ACHN (cell line): ENCODE measurements at regions not wholly inside any gene's neighbourhood (a gene's known extent, or its start where the extent isn't known, plus 50 kb on each side); places are given as distances from the start of the nearest gene placed in this dataset.

Experiments used
- DNase-seq: peaks from one replicate; pipeline ENCODE4 v3.0.0-alpha.2; 2015
- in situ Hi-C: cut with HindIII; loops from 2 replicates; pipeline ENCODE4 v1.10.0; 2017; ENCODE audit warnings: low sequenced_read_pairs, low pct_ligation_motif_present, low pct_unique_long_range_greater_than_20kb

DNA sequence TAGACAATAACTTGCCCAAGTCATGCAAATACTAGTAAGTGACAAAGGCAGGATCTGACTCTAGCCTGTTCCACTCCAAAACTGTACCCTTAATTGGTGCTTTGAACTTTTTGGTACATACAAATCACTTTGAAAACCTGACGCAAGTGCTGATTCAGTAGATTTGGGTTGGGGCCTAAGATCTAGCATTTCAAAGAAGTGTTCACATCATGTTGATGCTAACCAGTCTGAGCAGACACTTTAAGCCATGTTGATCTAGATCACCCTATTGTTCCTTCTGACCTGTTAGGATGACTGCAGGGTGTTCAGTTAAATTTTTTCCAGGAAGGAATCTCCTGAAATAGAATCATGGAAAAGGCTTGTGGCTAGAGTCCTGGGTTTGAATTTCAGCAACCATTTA is 57.7 kb upstream of the CPEB4 start:
- in situ Hi-C loops = no loop called here
- no peak for DNase-seq

DNA sequence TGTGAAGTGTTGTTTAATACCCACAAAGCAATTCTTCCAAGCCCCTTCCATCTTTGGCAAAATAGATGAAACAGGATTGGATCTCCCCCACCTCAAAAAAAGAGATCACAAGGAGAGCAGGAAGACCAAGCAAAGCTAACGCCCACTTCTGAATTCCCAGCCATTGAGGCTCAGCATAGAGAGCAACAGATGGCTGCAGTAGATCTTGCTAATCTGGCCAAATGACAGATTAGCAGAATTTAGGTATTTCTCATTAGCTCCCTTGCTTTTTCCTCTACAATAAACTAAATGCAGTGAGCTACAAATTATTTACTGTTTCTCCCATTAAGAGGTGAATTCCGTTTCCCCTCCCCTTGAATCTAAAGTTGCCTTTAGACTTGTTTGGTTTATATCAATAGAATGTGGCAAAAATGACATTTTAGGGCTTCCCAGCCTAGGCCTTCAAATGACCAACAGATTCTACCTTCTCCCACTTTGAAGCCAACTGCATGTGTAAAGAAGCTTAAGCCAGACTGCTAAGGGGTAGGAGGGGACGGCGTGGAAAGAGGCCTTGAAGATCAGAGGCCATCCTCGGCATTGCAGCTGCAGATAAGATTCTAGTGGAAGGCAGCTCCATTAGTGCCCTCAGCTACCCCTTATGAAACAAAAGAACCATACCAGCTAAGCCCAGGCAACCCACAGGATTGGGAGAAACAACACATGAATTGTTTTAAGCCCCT is 56.8 kb upstream of the CPEB4 start:
- in situ Hi-C loops = no loop called here
- DNase-seq = no peak

DNA sequence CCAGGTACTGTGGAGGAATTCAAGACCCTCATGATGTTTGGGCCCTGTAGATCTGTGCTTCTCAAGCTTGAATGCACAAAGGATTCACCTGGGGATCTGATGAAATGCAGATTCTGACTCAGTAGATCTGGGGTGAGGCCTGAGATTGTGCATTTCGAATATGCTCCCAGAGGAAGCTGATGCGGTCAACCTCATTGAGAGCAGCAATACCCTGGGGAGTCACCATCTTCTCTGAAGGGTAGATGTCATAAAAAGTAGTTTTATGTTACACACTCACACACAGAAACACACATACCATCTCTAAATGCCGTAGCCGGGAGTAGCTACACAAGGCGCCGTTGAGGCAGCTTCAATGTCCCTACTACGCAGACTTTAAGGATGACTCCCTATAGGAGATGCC is 55.8 kb upstream of the CPEB4 start:
- no peak for DNase-seq
- in situ Hi-C loops = no loop called here

DNA sequence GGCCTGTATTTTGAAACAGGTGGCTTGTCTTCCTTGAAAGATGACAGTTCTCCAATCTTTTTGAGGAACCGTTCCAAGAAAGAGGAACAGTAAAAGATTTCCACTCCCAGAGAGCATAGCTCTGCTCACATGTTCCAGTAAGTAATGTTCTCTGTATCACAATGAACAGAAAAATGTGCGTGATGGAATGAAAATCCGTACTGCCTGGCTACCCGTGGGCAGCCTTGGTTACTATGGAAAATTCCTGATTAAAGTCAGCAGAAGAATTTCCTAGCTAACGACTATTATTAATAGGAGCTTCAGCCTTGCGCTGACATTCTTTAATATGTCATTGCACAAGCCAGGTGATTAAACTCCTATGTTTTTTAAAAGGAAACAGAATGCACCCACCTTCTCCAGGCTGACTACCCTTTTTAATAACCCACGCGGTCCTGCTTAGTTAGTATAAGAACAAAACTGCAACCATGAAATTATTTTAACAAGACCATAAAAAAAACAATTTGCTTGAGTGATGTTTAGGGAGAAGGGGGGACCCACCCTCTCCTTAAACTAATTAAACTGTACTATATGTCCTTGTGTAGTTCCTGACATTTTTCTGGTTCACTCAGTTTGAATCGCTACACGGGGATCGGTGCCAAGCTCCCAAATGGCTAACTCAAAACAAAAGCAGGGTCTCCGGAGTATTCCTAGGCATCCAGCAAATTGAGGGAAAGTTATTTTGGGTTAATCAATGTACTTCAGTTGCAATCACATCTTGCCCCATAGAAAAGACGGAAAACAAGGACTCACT is 54.8 kb upstream of the CPEB4 start:
- DNase-seq = no peak
- in situ Hi-C loops = no loop called here

DNA sequence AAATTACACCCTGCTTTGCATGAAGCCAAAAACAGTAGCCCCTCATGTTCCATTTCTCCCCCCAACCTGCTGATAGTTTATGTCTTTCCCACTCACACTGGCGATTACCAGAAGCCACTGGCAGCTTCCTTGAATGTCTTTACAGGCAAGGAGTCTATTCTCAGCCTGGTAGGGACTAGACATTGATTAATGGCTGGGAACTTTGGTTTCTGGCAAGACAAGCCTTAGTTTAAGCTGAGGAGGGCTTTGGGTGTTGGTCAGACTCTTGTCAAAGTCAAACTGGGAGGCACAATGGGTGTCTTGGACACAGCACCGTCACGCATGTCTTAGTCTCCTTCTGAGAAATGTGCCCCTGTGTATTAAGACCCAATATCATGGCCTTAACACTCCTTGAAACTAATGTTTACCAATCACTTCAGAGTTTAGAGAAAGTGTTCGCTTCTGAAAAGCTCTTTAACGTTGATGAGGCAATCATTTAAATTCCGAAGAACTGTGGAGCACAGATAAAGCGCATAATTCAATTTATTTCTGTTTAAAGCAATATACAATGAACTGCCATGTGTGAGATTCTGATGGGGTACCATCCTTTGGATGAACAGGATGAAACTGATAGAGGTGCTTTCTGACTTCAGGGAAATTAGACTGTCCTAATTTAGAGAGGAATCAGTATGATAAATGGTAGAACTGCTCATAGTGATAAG is 53.9 kb upstream of the CPEB4 start:
- no peak for DNase-seq

DNA sequence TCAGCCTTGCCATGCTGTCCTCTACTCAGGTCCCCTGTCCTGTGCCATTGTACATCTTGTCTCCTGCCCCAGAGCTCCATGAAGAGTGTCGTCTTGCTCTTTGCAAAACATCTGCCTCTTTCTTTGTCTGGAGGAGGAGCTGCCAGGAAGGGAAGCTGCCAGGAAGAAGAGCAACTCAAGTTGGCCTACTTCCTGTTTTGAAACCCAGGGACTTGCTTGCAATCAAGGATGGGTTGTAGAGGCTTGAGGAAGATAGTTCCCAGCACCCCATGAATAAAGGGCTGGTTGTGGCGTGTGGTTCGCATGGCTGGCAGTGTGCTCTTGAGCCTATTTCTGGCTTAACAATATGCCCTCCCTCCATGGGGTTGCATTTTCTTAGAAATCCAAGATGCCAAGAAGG is 53.0 kb upstream of the CPEB4 start:
- no peak for DNase-seq
- in situ Hi-C loops = no loop called here

More for the DNA sequence above, 53.9 kb upstream of the CPEB4 start:
- in situ Hi-C loops = no loop called here

DNA sequence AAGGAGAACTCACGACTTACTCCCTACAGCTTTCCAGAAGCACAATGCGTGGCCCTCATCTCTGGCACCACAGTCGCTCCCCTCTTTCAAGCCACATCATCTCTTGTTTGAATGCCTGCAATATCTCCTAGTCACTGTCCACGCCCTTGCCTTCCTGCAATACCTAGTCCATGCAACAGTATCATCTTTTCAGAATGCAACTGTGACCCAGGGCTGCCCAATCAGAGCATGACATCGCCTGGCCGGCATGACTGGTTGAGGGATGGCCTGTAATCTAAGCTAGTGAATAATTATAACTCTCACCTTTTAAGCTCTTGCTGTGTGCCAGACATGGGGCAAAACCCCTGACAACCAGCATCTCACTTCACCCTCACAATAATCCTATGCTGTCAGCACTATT is 52.5 kb upstream of the CPEB4 start:
- no peak for DNase-seq
- in situ Hi-C loops = no loop called here

DNA sequence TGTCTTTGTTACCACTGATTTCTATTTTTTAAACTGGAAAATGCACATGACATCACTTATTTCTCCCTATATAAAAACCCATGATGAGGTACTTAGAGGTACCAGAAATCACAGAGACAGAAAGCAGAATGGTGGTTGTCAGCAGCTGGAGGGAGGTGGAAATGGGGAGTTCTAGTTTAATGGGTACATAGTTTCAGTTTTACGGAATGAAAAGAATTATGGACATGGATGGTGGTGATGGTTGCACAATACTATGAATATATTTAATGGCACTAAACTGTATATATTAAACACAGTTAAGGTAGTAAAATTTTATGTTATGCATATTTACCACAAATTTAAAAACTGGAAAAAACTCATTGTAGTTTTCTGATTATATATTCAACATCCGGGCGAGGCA is 50.5 kb upstream of the CPEB4 start:
- in situ Hi-C loops = no loop called here
- no peak for DNase-seq
